Activated CD8-positive, alpha-beta memory T cell treated with anti-CD3 and anti-CD28 coated beads, Interleukin-2, amount 50 U/mL, for 4 hours (primary cell): ENCODE measurements at regions not wholly inside any gene's neighbourhood (a gene's known extent, or its start where the extent isn't known, plus 50 kb on each side); places are given as distances from the start of the nearest gene placed in this dataset.
"Not testable (repeated sequence)": the region's sequence is repeated elsewhere in the genome, so short reads cannot be mapped to it uniquely, and the experiment has no call there.

ENCODE experiments used
- DNase-seq: peaks from one replicate; pipeline ENCODE4 v3.0.0-alpha.2; 2020

DNA sequence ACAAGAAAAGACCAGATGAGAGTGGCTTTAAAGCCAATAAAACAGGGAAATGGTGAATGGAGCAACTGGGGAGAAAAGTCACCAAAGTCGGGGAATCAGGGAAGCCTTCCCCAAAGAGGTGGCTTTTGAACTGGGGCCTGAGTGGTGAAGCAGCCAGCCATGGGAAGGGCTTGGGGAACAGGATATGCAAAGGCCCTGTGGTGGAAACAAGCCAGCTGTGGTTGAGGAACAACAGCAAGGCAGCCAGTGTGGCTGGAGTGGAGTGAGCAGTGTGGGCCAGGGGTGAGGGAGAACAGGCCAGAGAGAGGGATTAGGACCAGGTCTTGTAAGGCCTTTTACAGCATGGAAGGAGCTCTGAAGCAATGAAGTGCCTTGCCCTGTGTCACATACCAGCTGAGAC lies 51.0 kb upstream of the ROPN1B start:
- not testable (repeated sequence) for DNase-seq

DNA sequence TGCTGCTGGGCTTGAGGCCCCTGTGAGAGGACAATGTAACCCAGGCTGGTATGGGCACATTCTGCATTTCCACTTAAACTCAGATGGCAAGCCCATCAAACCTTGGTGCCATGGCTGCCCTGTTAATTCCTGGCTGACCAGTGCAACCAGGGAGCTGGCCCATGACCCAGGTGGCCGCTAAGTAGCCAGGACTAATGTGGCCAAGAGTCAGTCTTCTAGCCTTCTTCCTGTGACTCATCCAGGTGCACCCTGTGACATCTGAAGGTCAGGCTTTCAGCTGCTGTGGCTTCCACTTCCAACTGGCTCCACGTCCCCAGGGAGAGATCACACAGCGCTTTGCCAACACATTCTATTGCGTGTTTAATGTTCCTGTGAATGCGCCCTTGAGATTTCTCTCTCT lies 50.5 kb upstream of the ROPN1B start:
- not testable (repeated sequence) for DNase-seq

DNA sequence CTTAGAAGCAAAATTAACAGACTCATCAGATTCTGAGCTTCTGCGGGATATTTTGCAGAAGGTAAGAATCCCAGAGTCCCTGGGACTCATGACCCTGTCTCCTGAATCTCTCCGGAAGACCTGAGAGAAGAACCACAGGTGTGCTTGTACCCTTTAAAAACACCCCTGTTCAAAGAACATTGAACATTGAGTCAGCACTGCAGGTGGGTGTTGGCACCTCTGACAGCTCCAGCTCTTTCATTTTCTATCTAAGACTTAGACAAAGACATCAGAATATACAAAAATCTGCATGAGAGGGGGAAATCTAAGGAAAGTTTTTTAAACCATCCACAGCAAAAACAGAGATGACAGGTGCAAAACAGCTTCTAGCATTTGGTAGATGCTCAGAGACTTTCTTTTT lies 50.1 kb upstream of the ROPN1B start:
- DNase-seq, result not testable (repeated sequence)
